Neural cell (in vitro differentiated cells): ENCODE measurements at regions not wholly inside any gene's neighbourhood (a gene's known extent, or its start where the extent isn't known, plus 50 kb on each side); places are given as distances from the start of the nearest gene placed in this dataset.

Experiments used
- H2AFZ ChIP-seq: fragments of 200-600, 300-800 bp; sonication (generic), shearing (Covaris generic); 2 replicates; pipeline ENCODE4 v1.6.0; 2014; ENCODE audit warnings: low read depth, mild to moderate bottlenecking, antibody characterized with exemption, low read length, moderate library complexity
- H3F3A ChIP-seq: fragments of 200-600 bp; shearing (Covaris generic); 2 replicates; pipeline ENCODE4 v1.6.1; 2016; ENCODE audit warnings: mild to moderate bottlenecking, moderate library complexity, mixed read lengths, antibody characterized with exemption, low read length; ENCODE audit not compliant: insufficient read depth, poor library complexity, severe bottlenecking
- H3K27ac ChIP-seq: fragments of 200-600, 300-800 bp; sonication (generic), shearing (Covaris generic); 2 replicates; pipeline ENCODE4 v1.5.1; 2014; ENCODE audit warnings: mild to moderate bottlenecking, low read length, moderate library complexity
- H3K27me3 ChIP-seq: fragments of 300-800, 200-600 bp; sonication (generic), shearing (Covaris generic); 2 replicates; pipeline ENCODE4 v1.6.0; 2014; ENCODE audit warnings: mild to moderate bottlenecking, low read depth, low read length, moderate library complexity; ENCODE audit not compliant: insufficient read depth
- H3K36me3 ChIP-seq: fragments of 300-800, 200-600 bp; sonication (generic), shearing (Covaris generic); 2 replicates; pipeline ENCODE4 v1.5.1; 2014; ENCODE audit warnings: mild to moderate bottlenecking, antibody characterized with exemption, low read length, moderate library complexity; ENCODE audit not compliant: insufficient read depth
- H3K4me2 ChIP-seq: fragments of 300-800, 200-600 bp; sonication (generic), shearing (Covaris generic); 2 replicates; pipeline ENCODE4 v1.6.0; 2014; ENCODE audit warnings: mild to moderate bottlenecking, low read length
- H3K4me3 ChIP-seq: fragments of 300-800, 200-600 bp; sonication (generic), shearing (Covaris generic); 2 replicates; pipeline ENCODE4 v1.5.1; 2014; ENCODE audit warnings: mild to moderate bottlenecking, low read length, moderate library complexity
- H3K79me2 ChIP-seq: fragments of 200-600 bp; shearing (Covaris generic); replicated peaks from 2 replicates; pipeline ENCODE4 v1.6.0; 2014; ENCODE audit warnings: mild to moderate bottlenecking, low read length, moderate library complexity; ENCODE audit not compliant: insufficient read depth
- H3K9ac ChIP-seq: fragments of 300-800, 200-600 bp; sonication (generic), shearing (Covaris generic); 2 replicates; pipeline ENCODE4 v1.6.1; 2016; ENCODE audit warnings: mild to moderate bottlenecking, low read length, mixed read lengths
- H3K9me2 ChIP-seq: fragments of 200-600 bp; shearing (Covaris generic); 2 replicates; pipeline ENCODE4 v1.6.1; 2016; ENCODE audit warnings: mild to moderate bottlenecking, low read length, mixed read lengths; ENCODE audit not compliant: insufficient read depth
- H3K9me3 ChIP-seq: fragments of 200-600, 300-800 bp; sonication (generic), shearing (Covaris generic); 2 replicates; pipeline ENCODE4 v1.6.1; 2016; ENCODE audit warnings: mild to moderate bottlenecking, mixed run types, low read length, moderate library complexity, mixed read lengths
- H4K20me1 ChIP-seq: fragments of 200-600 bp; shearing (Covaris generic); 2 replicates; pipeline ENCODE4 v1.6.1; 2016; ENCODE audit warnings: mild to moderate bottlenecking, mixed run types; ENCODE audit not compliant: insufficient read depth
- CTCF ChIP-seq: fragments of 450-650 bp; IDR thresholded peaks from 2 replicates; pipeline ENCODE4 v1.5.1; 2014; ENCODE audit warnings: antibody characterized with exemption, mild to moderate bottlenecking, moderate library complexity; ENCODE audit not compliant: poor library complexity, severe bottlenecking
- EP300 ChIP-seq: fragments of 450-650 bp; conservative IDR thresholded peaks from 2 replicates; pipeline ENCODE4 v1.6.1; 2014; ENCODE audit warnings: antibody characterized with exemption, mild to moderate bottlenecking, moderate library complexity; ENCODE audit not compliant: poor library complexity, severe bottlenecking
- EZH2 ChIP-seq: fragments of 200-600, 300-800 bp; shearing (Covaris generic), sonication (generic); IDR thresholded peaks from 2 replicates; pipeline ENCODE4 v1.6.1; 2014; ENCODE audit warnings: antibody characterized with exemption, low read length, borderline replicate concordance, mild to moderate bottlenecking; ENCODE audit not compliant: insufficient read depth, poor library complexity, severe bottlenecking
- MXI1 ChIP-seq: fragments of 450-650 bp; conservative IDR thresholded peaks from 2 replicates; pipeline ENCODE4 v1.6.1; 2014; ENCODE audit warnings: antibody characterized with exemption, mild to moderate bottlenecking; ENCODE audit not compliant: poor library complexity, severe bottlenecking
- POLR2AphosphoS5 ChIP-seq: IDR thresholded peaks from 2 replicates; pipeline ENCODE4 v1.6.1; 2012
- RAD21 ChIP-seq: fragments of 450-650 bp; conservative IDR thresholded peaks from 2 replicates; pipeline ENCODE4 v1.6.1; 2014; ENCODE audit warnings: antibody characterized with exemption, mild to moderate bottlenecking, moderate library complexity
- REST ChIP-seq: IDR thresholded peaks from 2 replicates; pipeline ENCODE4 v1.6.1; 2012; ENCODE audit warnings: borderline replicate concordance
- SMC3 ChIP-seq: fragments of 450-650 bp; conservative IDR thresholded peaks from 2 replicates; pipeline ENCODE4 v1.6.1; 2014; ENCODE audit warnings: antibody characterized with exemption, mild to moderate bottlenecking, moderate library complexity; ENCODE audit not compliant: poor library complexity
- TAF1 ChIP-seq: IDR thresholded peaks from 2 replicates; pipeline ENCODE4 v1.6.1; 2012; ENCODE audit warnings: low read depth

GRCh38 chr2:3126911-3127621, 250.6 kb downstream of the EIPR1 start:
- H3K9ac ChIP-seq: no peak overlapping the region
- no peak overlapping the region for H3K27ac ChIP-seq
- H3K4me3 ChIP-seq: no peak overlapping the region
- no peaks in the 10 kb centered on the region for H3K79me2 ChIP-seq
- H3K27me3 ChIP-seq: no peaks in the 10 kb centered on the region
- no peaks in the 10 kb centered on the region for H3F3A ChIP-seq
- H4K20me1 ChIP-seq: no peaks in the 10 kb centered on the region
- H3K9me2 ChIP-seq: no peaks in the 10 kb centered on the region
- H2AFZ ChIP-seq: no peak overlapping the region
- no peaks in the 10 kb centered on the region for H3K36me3 ChIP-seq
- no peaks in the 10 kb centered on the region for H3K9me3 ChIP-seq
- TF ChIP-seq TAF1: no peak
- no peak for TF ChIP-seq MXI1
- no peak for TF ChIP-seq REST
- no peak for TF ChIP-seq RAD21
- TF ChIP-seq EZH2: no peak
- no peak for TF ChIP-seq CTCF
- TF ChIP-seq POLR2AphosphoS5: no peak
- no peak for TF ChIP-seq SMC3
- TF ChIP-seq EP300: no peak
- no peak overlapping the region for H3K4me2 ChIP-seq

GRCh38 chr2:3126171-3126910, 251.3 kb downstream of the EIPR1 start:
- Histone ChIP-seq H3K4me3 (no peak overlapping the region), H3K27ac (no peak overlapping the region), H3K79me2 (no peaks in the 10 kb centered on the region), H3F3A (no peaks in the 10 kb centered on the region), H3K9me3 (no peaks in the 10 kb centered on the region), H3K36me3 (no peaks in the 10 kb centered on the region), H3K9me2 (no peaks in the 10 kb centered on the region), H2AFZ (no peak overlapping the region), H3K4me2 (no peak overlapping the region), H3K27me3 (no peaks in the 10 kb centered on the region), H4K20me1 (no peaks in the 10 kb centered on the region), H3K9ac (no peak overlapping the region)
- no peak for TF ChIP-seq TAF1
- no peak for TF ChIP-seq EZH2
- no peak for TF ChIP-seq RAD21
- no peak for TF ChIP-seq REST
- no peak for TF ChIP-seq CTCF
- no peak for TF ChIP-seq MXI1
- no peak for TF ChIP-seq SMC3
- TF ChIP-seq EP300: no peak
- TF ChIP-seq POLR2AphosphoS5: no peak
